Lung microvascular endothelial cell (primary cell): ENCODE measurements at regions not wholly inside any gene's neighbourhood (a gene's known extent, or its start where the extent isn't known, plus 50 kb on each side); places are given as distances from the start of the nearest gene placed in this dataset.
"Not testable (repeated sequence)": the region's sequence is repeated elsewhere in the genome, so short reads cannot be mapped to it uniquely, and the experiment has no call there.

Experiments used
- DNase-seq, 2 donors: peaks; one replicate each; pipeline versions ENCODE4 v3.0.0 to v3.0.0-alpha.2; 2010; ENCODE audit warnings: low read depth in 2 of 2

DNA sequence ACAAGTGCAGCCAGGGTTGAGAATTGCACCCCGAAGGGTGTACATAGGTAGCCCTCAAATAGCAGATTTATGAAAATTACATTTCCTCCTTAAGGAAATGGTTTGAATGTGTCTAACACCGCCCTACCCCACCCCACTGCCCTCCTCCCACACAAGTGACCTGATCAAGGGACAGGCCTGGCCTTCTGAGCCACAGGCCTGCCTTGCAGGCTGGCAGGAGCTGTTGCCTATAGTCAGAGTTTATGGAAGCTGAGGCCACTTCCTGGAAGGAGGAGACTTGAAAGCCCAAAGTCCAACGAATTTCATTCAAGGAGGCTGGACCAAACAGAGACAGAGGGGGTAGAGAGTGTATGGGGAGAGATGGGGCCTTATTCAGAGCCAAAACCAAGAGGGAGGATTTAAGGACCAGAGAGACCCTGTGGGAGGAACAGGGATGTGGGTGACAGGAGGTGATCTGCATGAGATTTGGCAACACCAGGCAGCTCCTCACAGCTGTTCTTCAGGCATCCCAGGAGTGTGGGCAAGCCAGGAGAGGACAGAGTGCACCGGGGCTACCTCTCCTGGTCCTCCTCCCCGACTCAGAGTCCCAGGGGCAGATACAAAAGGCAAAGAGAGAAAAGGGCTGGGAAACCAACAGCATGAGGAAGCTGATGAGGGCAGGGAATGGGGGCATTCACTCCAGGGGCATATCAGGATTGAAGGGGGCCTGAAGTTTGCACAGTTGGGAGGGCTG, 100.4 kb upstream of the HES1 start:
- peak in 1 of 2 donors; percentile 30 for DNase-seq

DNA sequence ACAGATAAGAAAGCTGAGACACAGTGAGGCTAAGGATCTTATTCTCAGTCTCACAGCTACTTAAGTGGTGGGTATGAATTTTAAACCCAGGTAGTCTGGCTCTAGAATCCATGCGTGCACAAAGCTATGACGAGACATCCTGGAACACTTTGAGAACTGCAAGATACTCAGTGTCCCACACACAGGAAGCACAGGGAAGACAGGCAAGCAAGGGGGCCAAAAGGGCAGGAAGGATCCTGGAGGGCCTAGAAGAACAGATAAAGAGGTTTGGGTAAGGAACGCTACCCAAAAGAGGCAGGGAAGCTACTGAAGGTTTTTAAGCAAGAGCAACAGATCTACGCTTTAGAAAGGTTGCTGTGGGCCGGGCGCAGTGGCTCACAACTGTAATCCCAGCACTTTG, 99.1 kb upstream of the HES1 start:
- peak in 1 of 2 donors; percentile 31 for DNase-seq

DNA sequence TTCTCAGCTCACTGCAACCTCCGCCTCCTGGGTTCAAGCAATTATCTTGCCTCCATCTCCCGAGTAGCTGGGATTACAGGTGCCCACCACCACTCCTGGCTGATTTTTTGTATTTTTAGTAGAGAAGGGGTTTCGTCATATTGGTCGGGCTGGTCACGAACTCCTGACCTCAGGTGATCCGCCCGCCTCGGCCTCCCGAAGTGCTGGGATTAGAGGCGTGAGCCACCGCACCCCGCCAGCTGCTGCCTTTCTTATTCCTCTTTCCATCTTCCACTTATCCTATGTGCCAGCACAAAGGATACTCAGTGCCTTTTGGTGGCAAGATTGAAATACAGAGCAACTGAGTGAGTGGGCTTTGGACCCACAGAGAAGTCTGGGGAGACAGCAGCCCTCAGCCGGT, 97.6 kb upstream of the HES1 start:
- not testable (repeated sequence) for DNase-seq

DNA sequence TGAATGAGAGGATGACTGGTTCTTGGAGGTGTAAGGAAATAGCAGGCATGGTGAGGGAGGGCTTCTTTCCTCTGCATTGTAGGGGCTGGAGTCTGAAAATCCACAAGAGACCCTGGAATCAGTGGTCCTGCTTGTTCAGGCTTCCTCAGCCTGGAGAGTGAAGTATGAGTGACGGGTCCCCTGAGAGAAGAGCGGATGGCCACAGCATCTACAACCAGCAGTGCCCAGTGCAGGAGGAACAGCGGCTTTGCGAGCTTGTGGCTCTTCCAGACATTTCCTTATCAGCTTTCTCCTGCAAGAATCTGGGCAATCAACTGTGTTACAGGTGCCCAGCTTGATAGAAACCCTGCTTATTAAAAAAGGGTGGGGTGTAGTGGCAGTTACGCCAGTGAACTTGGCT, 97.0 kb upstream of the HES1 start:
- DNase-seq = no peak

DNA sequence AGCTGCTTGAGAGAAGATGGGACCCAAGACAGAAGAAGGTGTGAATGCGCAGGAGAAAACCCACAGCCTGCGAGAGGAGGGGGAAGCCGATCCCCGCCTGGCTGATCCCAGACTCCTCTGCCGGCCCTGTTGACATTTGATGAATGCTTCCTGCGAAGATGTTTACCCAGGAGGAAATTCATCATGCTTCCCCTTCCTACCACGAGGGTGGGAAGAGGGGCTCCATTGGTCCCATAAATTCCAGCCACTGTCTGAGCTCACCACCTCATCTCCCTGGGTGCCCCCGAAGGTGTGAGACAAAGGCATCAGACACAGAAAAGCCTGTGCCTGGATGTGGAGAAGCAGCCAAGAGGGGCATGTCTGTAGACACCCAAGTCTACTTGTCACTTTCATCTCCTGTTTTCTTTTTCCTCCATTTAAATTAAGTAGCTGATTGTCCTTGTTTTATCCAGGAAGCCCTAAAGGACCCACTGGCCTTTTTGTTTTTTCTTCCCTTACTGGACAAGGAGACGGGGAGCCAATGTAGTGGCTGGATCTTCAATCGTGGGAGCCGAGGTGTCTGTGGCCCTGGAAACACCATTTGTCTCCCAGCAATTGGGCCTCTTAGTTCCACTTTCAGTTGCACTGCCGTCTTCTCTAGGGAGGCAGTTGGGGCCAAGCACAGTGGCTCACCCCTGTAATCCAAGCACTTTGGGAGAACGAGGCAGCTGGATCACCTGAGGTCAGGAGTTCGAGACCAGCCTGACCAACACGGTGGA, 95.3 kb upstream of the HES1 start:
- DNase-seq = peak; percentile 10 to 97

- peak in 1 of 2 donors; percentile 84 for DNase-seq
Observed at GRCh38 chr3:194042927-194043326, 93.0 kb upstream of the HES1 start.

GRCh38 chr3:194043516-194043915, 92.4 kb upstream of the HES1 start:
- peak in 1 of 2 donors; percentile 91 for DNase-seq

- DNase-seq = no peak
Observed at GRCh38 chr3:194045289-194045688, 90.7 kb upstream of the HES1 start.

- no peak for DNase-seq
Observed at GRCh38 chr3:194045919-194046318, 90.0 kb upstream of the HES1 start.

GRCh38 chr3:194046531-194046930, 89.4 kb upstream of the HES1 start:
- no peak for DNase-seq

DNA sequence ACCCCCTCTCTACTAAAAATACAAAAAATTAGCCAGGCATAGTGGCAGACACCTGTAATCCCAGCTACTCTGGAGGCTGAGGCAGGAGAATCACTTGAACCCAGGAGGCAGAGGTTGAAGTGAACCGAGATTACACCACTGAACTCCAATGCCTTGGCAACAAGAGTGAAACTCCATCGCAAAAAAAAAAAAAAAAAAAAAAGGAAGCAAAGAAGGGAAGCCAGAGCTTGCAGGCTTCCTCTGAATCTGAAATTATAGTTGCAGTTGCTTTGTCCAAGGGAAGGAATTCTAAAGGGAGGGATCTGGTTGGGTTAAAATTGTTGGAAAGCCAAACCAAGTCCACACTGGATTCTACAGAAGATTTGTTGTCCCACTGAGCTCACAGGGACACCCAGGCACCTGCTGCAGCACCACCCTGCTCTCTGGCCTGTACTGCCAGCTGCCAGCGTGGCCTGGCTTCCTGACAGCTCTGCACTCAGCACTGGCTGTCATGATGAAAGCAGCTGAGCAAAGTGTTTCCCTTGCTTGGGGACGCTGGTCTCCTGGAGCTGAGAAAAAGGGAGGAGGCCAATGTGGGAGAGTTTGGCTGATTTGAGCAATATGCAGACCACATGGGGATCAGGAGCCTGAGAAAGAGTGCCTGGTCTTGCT, 88.8 kb upstream of the HES1 start:
- DNase-seq = peak; percentile 48 to 62

- DNase-seq = no peak
Observed at GRCh38 chr3:194049394-194049793, 86.6 kb upstream of the HES1 start.

DNA sequence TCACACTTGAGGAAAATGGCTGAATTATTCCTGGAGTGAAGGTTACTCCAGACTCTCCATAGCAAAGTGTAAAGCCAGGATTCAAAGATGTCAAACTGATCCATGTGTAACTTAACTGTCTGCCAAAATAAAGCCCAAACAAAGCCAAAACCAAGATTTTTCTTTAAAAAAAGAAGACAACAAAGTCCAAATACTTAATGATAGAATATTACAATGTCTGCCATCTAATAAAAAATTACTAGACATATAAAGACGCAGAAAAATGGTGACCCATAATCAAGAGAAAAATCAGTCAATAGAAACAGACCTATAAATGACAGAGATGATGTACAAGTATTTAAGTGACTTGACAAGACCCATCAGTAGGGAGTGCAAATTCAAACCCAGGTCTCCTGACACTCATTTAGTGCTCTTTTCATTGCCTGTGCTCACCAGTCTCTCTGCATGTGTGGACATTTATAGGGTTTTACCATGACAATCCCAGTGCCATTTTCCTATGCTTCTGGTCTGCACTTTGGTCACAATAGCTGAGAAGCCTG, 85.1 kb upstream of the HES1 start:
- no peak for DNase-seq

DNA sequence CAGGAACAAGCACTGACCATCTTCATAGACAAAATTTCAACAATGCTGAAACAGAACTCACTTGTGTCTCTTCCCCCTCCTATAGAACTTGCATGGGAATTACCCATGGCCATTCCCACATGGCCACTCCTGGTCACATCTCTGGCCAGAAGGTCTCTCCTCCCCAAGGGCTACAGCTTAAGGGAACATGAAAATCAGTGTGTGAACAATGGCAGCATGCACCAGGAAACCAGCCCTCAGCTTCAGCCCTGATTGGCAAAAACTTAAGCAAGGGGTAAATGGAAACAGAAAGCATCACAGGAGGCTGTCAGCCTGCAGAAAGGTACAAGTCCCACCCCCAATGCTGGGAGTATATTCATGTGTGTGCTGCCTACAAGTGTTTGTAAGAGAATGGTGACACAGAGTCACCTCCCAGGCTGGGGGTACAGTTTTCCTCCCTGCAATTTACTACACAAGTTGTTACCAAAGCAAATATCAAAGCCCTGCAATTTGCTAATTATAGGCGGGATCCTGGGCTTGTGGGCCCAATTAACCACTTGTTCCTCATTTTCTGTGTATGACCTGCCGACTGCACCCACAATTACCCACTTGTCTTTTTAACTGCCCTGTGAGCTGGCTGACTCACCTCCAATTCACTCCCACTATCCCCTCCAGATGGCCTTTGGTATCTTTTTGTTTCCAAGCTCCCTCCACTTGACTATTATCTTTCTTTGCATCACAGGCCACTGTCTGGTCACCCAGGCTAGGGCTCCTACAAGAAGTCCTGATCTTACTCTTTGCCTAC, 84.4 kb upstream of the HES1 start:
- no peak for DNase-seq

DNA sequence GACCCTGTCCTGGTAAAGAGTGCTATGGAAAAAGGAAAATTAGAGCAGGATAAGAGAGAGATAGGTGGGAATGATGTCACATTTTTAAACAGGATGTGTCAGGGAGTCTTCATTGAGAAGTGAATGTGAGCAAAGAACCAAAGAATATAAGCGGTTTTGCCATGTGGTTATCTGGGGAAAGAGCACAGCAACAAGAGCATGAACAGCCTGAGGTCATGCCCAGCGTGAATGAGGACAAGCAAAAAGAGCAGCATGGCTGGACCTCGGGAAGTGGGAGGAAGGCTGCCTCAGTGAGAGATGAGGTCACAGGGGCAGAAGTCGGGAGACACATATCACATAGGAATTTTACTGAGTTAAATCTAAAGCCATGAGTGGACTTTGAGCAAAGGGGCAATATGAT, 82.8 kb upstream of the HES1 start:
- DNase-seq = no peak

GRCh38 chr3:194054016-194054415, 81.9 kb upstream of the HES1 start:
- no peak for DNase-seq

- no peak for DNase-seq
Observed at GRCh38 chr3:194054540-194054939, 81.4 kb upstream of the HES1 start.

DNA sequence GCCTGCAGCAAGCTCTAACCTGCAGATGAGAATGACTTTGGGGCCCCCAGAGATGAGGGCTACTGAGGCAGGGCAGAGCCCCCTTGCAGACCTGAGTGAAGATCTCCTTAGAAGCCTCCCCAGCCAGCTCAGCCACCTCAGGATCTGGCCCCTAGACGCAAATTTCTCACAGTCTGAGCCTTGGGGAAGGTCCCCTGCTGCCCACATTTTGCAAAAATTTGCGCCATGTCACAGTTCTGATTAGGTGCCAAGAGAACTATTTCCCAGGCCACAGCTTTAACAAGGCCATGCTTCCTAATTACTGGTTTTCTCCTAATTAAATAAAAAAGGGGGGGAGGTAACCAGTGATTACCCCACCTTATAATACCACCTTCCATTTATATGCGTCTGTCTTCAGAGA, 81.0 kb upstream of the HES1 start:
- no peak for DNase-seq

- not testable (repeated sequence) for DNase-seq
Observed at GRCh38 chr3:194056323-194056722, 79.6 kb upstream of the HES1 start.

DNA sequence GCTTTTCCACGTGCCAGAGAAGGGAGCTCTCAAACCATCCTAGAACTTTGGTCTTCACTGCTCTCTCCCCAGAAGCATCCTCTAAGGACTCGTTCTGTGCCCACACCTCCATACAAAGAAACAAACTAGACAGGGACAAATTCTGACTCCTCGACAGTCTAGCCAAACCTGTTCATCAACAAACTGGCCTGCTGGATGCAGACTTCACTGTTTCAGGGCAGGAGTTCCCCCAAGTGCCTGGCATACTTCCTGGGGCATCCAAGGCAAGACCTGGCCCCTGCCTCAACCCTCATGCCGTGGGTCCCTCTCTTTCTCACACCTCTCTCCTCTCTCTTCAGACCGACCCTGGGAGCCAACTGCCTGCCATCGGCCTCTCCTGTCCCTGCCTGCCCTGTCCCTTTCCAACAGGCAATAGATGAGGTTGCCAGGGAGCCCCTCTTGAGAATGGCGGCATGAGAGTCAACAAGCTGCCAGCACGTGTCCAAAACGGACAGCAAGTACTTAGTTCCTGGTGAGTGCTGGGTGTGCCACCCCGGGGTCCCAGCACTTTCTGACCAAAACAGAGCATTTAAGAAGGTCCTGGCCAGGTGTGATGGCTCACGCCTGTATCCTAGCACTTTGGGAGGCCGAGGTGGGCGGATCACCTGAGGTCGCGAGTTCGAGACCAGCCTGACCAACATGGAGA, 79.1 kb upstream of the HES1 start:
- no peak for DNase-seq
